AG04449 (cell line): ENCODE measurements at regions not wholly inside any gene's neighbourhood (a gene's known extent, or its start where the extent isn't known, plus 50 kb on each side); places are given as distances from the start of the nearest gene placed in this dataset.
"Not testable (repeated sequence)": the region's sequence is repeated elsewhere in the genome, so short reads cannot be mapped to it uniquely, and the experiment has no call there.

Experiments
- CTCF ChIA-PET: fragments of 350-600 bp; formaldehyde crosslinking; extraction: SDS; loops from one replicate; lab custom pipeline; 2021; ENCODE audit warnings: antibody characterized with exemption; lab: Yijun Ruan, JAX
- POLR2A ChIA-PET: fragments of 400-600, 350-600 bp; formaldehyde crosslinking; extraction: SDS; loops from one replicate; lab custom pipeline; 2020; ENCODE audit warnings: antibody characterized with exemption, inconsistent platforms; lab: Yijun Ruan, JAX
- DNase-seq: peaks from one replicate; pipeline ENCODE4 v3.0.0-alpha.2; 2010; ENCODE audit warnings: low read depth, low spot score
- H3K4me3 ChIP-seq: 2 replicates; pipeline ENCODE4 v1.5.1; 2011; ENCODE audit warnings: low read depth, mild to moderate bottlenecking, control low read depth, low read length
- CTCF ChIP-seq: IDR thresholded peaks from one replicate; pipeline ENCODE4 v1.5.1; 2011; ENCODE audit warnings: mild to moderate bottlenecking, moderate library complexity, low read length, control low read depth, inconsistent platforms; ENCODE audit not compliant: insufficient read depth; ENCODE audit errors: missing control alignments

GRCh38 chr1:29756085-29756484 lies 519.8 kb downstream of the PTPRU start:
- TF ChIP-seq CTCF: no peak
- CTCF ChIA-PET: no interaction called here
- H3K4me3 ChIP-seq: no peak overlapping the region
- POLR2A ChIA-PET: no interaction called here
- no peak for DNase-seq

- H3K4me3 ChIP-seq, CTCF ChIA-PET, DNase-seq, POLR2A ChIA-PET: not testable (repeated sequence)
Measured at GRCh38 chr1:29755412-29756015, 519.2 kb downstream of the PTPRU start.

- no peak for TF ChIP-seq CTCF
- no peak for DNase-seq
- ChIA-PET CTCF (no interaction called here), POLR2A (no interaction called here)
- no peak overlapping the region for H3K4me3 ChIP-seq
Measured at GRCh38 chr1:29754573-29755375, 518.5 kb downstream of the PTPRU start.

- CTCF ChIA-PET: no interaction called here
- no peak for DNase-seq
Measured at GRCh38 chr1:29753771-29754572, 517.6 kb downstream of the PTPRU start.

GRCh38 chr1:29753244-29753643 lies 516.9 kb downstream of the PTPRU start:
- ChIA-PET POLR2A (no interaction called here), CTCF (no interaction called here)
- TF ChIP-seq CTCF: no peak

More at GRCh38 chr1:29753771-29754572, 517.6 kb downstream of the PTPRU start:
- POLR2A ChIA-PET: no interaction called here
- H3K4me3 ChIP-seq: no peak overlapping the region
- TF ChIP-seq CTCF: no peak

GRCh38 chr1:29752141-29752540 lies 515.8 kb downstream of the PTPRU start:
- DNase-seq: no peak
- no peak for TF ChIP-seq CTCF
- H3K4me3 ChIP-seq: no peak overlapping the region
- ChIA-PET CTCF (interaction anchor here (0.6 kb wide), 1 partner anchor 629 kb away, joined by 3 read pairs; no protein-coding TSS in a partner anchor), POLR2A (no interaction called here)

More at GRCh38 chr1:29753244-29753643, 516.9 kb downstream of the PTPRU start:
- no peak for DNase-seq
- H3K4me3 ChIP-seq: no peak overlapping the region
